Neural cell (in vitro differentiated cells): ENCODE measurements at regions not wholly inside any gene's neighbourhood (a gene's known extent, or its start where the extent isn't known, plus 50 kb on each side); places are given as distances from the start of the nearest gene placed in this dataset.

Source experiments
- CTCF ChIP-seq: fragments of 450-650 bp; IDR thresholded peaks from 2 replicates; pipeline ENCODE4 v1.5.1; 2014; ENCODE audit warnings: antibody characterized with exemption, mild to moderate bottlenecking, moderate library complexity; ENCODE audit not compliant: poor library complexity, severe bottlenecking
- EZH2 ChIP-seq: fragments of 200-600, 300-800 bp; shearing (Covaris generic), sonication (generic); IDR thresholded peaks from 2 replicates; pipeline ENCODE4 v1.6.1; 2014; ENCODE audit warnings: antibody characterized with exemption, low read length, borderline replicate concordance, mild to moderate bottlenecking; ENCODE audit not compliant: insufficient read depth, poor library complexity, severe bottlenecking
- POLR2AphosphoS5 ChIP-seq: IDR thresholded peaks from 2 replicates; pipeline ENCODE4 v1.6.1; 2012
- RAD21 ChIP-seq: fragments of 450-650 bp; conservative IDR thresholded peaks from 2 replicates; pipeline ENCODE4 v1.6.1; 2014; ENCODE audit warnings: antibody characterized with exemption, mild to moderate bottlenecking, moderate library complexity
- REST ChIP-seq: IDR thresholded peaks from 2 replicates; pipeline ENCODE4 v1.6.1; 2012; ENCODE audit warnings: borderline replicate concordance
- SMC3 ChIP-seq: fragments of 450-650 bp; conservative IDR thresholded peaks from 2 replicates; pipeline ENCODE4 v1.6.1; 2014; ENCODE audit warnings: antibody characterized with exemption, mild to moderate bottlenecking, moderate library complexity; ENCODE audit not compliant: poor library complexity
- TAF1 ChIP-seq: IDR thresholded peaks from 2 replicates; pipeline ENCODE4 v1.6.1; 2012; ENCODE audit warnings: low read depth

GRCh38 chr18:2431806-2432205, 139.5 kb downstream of the METTL4 start:
- TF ChIP-seq SMC3 (no peak), CTCF (no peak), POLR2AphosphoS5 (no peak), EZH2 (no peak), TAF1 (no peak), REST (no peak), RAD21 (no peak)
